Left lung (tissue), 4 donors: ENCODE measurements at regions not wholly inside any gene's neighbourhood (a gene's known extent, or its start where the extent isn't known, plus 50 kb on each side); places are given as distances from the start of the nearest gene placed in this dataset.
A peak's percentile ranks its signal among the peaks of the same experiment; 100 is the strongest.
"Not testable (repeated sequence)": the region's sequence is repeated elsewhere in the genome, so short reads cannot be mapped to it uniquely, and the experiment has no call there.

Experiments used
- ATAC-seq: fragments of 200-7000 bp; cut with Tn5 transposase; one replicate; pipeline ENCODE4 v1.9.1; 2020; ENCODE audit warnings: moderate library complexity
- DNase-seq, 4 donors: peaks; one replicate each; pipeline ENCODE4 v3.0.0-alpha.2; 2013 to 2020
- H3K27ac ChIP-seq, 2 donors: fragments of 200-600 bp; sonication (generic) in 1 of 2; one replicate each; pipeline versions ENCODE4 v1.5.0 to v1.8.0; 2020 to 2021
- H3K27me3 ChIP-seq, 2 donors: fragments of 200-600 bp; sonication (generic) in 1 of 2; one replicate each; pipeline versions ENCODE4 v1.5.0 to v1.8.0; 2020 to 2021
- H3K36me3 ChIP-seq, 2 donors: fragments of 200-600 bp; sonication (generic) in 1 of 2; one replicate each; pipeline versions ENCODE4 v1.5.0 to v1.8.0; 2020 to 2021
- H3K4me1 ChIP-seq, 2 donors: fragments of 200-600 bp; one replicate each; pipeline ENCODE4 v1.8.0; 2021
- H3K4me3 ChIP-seq, 2 donors: fragments of 200-600 bp; sonication (generic) in 1 of 2; one replicate each; pipeline versions ENCODE4 v1.5.0 to v1.8.0; 2020 to 2021; ENCODE audit warnings: mild to moderate bottlenecking in 1 of 2
- H3K9me3 ChIP-seq, 2 donors: fragments of 200-600 bp; sonication (generic) in 1 of 2; one replicate each; pipeline versions ENCODE4 v1.5.0 to v1.8.0; 2020 to 2021
- intact Hi-C, 2 donors: fragments of 100-400 bp; cut with DNase I; formaldehyde crosslinking; loops; one replicate each; pipeline versions ENCODE4 v1.11.2 to v1.14.2; 2022
- donor health status: DM: no; HTN: yes; CAD: no.
- donor health status: DM: no; HTN: no; CAD: no.

DNA sequence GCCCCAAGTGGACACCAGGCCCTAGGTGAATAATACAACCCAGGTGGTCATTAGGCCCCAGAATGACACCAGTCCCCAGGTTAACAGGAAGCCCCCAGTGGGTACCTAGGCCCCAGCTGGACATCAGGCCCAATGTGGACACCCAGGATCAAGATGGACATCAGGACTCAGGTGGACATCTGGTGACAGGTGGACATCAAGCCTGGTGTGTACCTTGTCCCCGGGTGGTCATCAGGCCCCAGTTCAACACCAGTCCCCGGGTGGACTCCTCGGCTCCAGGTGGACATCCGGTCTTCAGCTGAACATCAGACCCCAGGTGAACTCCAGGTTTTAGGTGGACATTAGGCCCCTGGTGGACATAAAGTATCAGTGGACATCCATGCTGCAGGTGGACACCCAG lies 524.6 kb downstream of the FOXD4L4 start:
- H3K27me3 ChIP-seq, intact Hi-C loops: not testable (repeated sequence)

GRCh38 chr9:66263621-66264020 lies 526.7 kb downstream of the FOXD4L4 start:
- intact Hi-C loops = not testable (repeated sequence)
- DNase-seq = peak in 1 of 4 donors; percentile 67

More for the DNA sequence above, 524.6 kb downstream of the FOXD4L4 start:
- not testable (repeated sequence) for ATAC-seq, DNase-seq, H3K4me1 ChIP-seq, H3K4me3 ChIP-seq, H3K36me3 ChIP-seq, H3K9me3 ChIP-seq, H3K27ac ChIP-seq

GRCh38 chr9:66264786-66265185 lies 527.8 kb downstream of the FOXD4L4 start:
- H3K27ac ChIP-seq, H3K27me3 ChIP-seq, ATAC-seq, H3K9me3 ChIP-seq, H3K4me3 ChIP-seq, H3K36me3 ChIP-seq, intact Hi-C loops, H3K4me1 ChIP-seq: not testable (repeated sequence)
- DNase-seq = peak in 1 of 4 donors; percentile 57

More at GRCh38 chr9:66263621-66264020, 526.7 kb downstream of the FOXD4L4 start:
- H3K36me3 ChIP-seq, H3K4me1 ChIP-seq, H3K9me3 ChIP-seq, H3K27ac ChIP-seq, H3K27me3 ChIP-seq, H3K4me3 ChIP-seq, ATAC-seq: not testable (repeated sequence)

DNA sequence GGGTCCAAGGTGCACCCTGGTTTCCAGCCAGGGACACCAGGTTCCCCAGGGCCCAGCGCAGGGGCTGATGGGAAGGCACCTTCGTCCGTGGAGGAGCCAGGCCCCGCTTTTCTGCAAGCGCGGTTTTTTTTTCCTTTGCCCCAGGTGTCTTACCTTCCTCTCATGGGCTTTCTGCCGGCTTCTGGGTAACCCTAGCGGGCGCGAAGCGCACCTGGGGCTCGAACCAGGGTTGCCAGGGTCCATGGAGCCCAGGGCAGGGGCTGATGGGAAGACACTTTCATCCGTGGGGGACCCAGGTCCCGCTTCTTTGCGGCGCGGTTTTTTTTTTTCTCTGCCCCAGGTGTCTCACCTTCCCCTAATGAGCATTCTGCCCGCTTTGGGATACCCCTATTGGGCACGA lies 529.3 kb downstream of the FOXD4L4 start:
- H3K36me3 ChIP-seq, ATAC-seq, H3K9me3 ChIP-seq, intact Hi-C loops, H3K4me3 ChIP-seq, H3K4me1 ChIP-seq, H3K27me3 ChIP-seq, H3K27ac ChIP-seq: not testable (repeated sequence)
- DNase-seq = peak in 1 of 4 donors; percentile 47

DNA sequence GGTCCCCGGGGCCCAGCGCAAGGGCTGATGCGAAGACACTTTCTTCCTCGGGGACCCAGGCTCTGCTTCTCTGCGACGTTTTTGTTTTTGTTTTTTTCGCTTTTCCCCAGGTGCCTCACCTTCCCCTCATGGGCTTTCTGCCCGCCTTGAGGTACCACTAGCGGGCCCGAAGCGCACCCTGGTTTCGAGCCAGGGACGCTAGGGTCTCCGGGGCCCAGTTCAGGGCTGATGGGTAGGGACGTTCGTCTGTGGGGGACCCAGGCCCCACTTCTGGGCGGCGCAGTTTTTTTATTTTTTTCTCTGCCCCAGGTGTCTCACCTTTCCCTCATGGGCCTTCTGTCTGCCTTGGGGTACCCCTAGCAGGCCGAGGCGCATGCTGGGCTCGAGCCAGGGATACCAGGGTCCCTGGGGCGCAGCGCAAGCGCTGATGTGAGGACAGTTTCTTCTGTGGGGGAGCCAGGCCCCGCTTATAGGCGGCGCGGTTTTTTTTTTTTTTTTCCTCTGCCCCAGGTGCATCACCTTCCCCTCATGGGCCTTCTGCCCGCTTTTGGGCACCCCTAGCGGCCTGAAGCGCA lies 530.0 kb downstream of the FOXD4L4 start:
- H3K36me3 ChIP-seq, H3K9me3 ChIP-seq, H3K4me1 ChIP-seq, intact Hi-C loops, H3K4me3 ChIP-seq, ATAC-seq, H3K27ac ChIP-seq, H3K27me3 ChIP-seq: not testable (repeated sequence)
- peak in 1 of 4 donors; percentile 53 for DNase-seq

GRCh38 chr9:66267684-66268083 lies 530.7 kb downstream of the FOXD4L4 start:
- intact Hi-C loops, H3K27me3 ChIP-seq, ATAC-seq, H3K9me3 ChIP-seq, H3K36me3 ChIP-seq, H3K27ac ChIP-seq, H3K4me1 ChIP-seq: not testable (repeated sequence)
- peak in 1 of 4 donors; percentile 50 for DNase-seq
- peak overlapping the region in 1 of 2 donors; percentile 21 for H3K4me3 ChIP-seq

DNA sequence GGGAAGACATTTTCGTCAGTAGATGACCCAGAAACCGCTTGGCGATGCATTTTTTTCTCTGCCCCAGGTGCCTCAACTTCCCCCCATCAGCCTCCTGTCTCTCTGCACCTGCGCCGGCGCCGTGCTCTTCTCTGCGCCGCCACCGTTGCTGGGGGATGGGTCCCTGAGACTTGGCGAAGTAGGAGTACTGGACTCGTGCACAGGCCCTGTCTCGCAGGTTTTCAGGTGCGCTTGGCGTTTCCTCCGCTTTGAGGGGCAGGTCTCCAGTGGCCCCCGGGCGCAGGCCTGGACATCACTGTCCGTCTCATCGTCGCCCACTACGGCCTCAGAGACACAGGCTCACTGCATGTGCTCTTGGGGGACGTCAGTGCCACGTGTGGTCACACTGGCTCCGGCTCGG lies 532.1 kb downstream of the FOXD4L4 start:
- intact Hi-C loops, DNase-seq: not testable (repeated sequence)
- peak overlapping the region in 1 of 2 donors; percentile 26 for H3K4me3 ChIP-seq

GRCh38 chr9:66269783-66270182 lies 532.8 kb downstream of the FOXD4L4 start:
- H3K36me3 ChIP-seq, H3K4me1 ChIP-seq, H3K27me3 ChIP-seq, H3K9me3 ChIP-seq, intact Hi-C loops: not testable (repeated sequence)
- Histone ChIP-seq H3K27ac (peak overlapping the region; percentile 75 to 80), H3K4me3 (peak overlapping the region; percentile 35 to 48)
- DNase-seq (peak in 2 of 4 donors; percentile 71 to 92), ATAC-seq (peak; percentile 57)

More for the DNA sequence above, 532.1 kb downstream of the FOXD4L4 start:
- not testable (repeated sequence) for H3K27me3 ChIP-seq, H3K9me3 ChIP-seq, H3K27ac ChIP-seq, H3K4me1 ChIP-seq, H3K36me3 ChIP-seq, ATAC-seq

- ATAC-seq, H3K36me3 ChIP-seq, DNase-seq, H3K9me3 ChIP-seq, intact Hi-C loops, H3K4me1 ChIP-seq, H3K27ac ChIP-seq, H3K27me3 ChIP-seq, H3K4me3 ChIP-seq: not testable (repeated sequence)
Measured at GRCh38 chr9:66278809-66279208, 541.9 kb downstream of the FOXD4L4 start.
